GM18505 (cell line): ENCODE measurements at regions not wholly inside any gene's neighbourhood (a gene's known extent, or its start where the extent isn't known, plus 50 kb on each side); places are given as distances from the start of the nearest gene placed in this dataset.

ENCODE experiments used
- ATAC-seq: cut with Tn5 transposase; IDR thresholded peaks from one replicate; pipeline ENCODE4 v1.9.1; 2021; ENCODE audit not compliant: unreplicated experiment
- POLR2A ChIP-seq: IDR thresholded peaks from 4 replicates; pipeline ENCODE4 v1.6.1; 2011; ENCODE audit warnings: borderline replicate concordance; ENCODE audit not compliant: insufficient read depth, insufficient read length; ENCODE audit errors: extremely low read depth

DNA sequence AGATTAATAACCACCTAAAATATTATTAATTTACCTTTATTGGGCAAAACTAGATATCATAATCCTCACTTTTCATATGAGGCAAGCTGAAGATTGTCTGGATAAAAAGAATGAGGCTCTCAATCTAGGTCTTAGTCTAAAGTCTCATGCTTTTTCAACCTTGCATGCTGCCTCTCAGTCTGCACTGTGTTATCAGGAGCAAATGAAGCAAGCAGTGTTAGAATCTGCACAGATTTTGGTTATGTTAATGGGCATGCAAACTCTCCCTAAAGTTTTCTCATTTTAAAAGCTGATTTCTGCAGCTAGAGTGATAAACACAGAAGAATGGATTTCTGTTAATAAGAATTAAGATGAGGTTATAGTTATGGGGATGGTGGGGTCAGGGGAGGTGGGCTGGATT lies 350.7 kb upstream of the C11orf87 start:
- ATAC-seq, result no peak
- no peak for TF ChIP-seq POLR2A

DNA sequence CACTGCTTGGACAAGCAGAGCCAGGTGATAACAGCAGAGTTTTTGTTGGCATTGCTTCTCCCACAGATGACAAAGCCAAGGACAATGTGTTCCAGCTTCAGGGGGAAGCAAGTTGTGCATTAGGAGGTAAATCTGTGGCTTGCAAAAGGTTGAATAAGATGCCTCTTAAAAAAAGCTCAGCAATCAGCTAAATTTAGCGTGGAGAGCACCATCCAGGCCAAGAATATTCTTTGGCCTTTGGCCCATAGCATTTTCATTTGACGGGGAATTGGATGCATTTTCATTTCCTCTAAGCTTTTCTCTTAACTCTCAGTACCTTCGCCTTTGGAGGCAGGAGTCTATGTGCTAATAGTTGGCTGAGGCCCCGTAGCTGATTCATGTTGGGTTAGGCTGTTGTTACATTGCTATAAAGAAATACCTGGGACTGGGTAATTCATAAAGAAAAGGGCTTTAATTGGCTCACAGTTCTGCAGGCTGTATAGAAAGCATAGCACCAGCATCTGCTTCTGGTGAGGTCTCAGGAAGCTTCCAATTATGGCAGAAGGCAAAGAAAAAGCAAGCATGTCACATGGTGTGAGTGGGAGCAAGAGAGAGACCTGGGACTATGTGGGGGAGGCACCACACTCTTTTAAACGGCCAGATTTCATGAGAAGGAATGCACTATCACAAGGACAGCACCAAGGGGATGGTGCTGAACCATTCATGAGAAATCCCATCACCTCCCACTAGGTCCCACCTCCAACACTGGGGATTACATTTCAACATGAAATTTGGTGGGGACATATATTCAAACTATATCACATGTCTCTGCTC lies 350.1 kb upstream of the C11orf87 start:
- TF ChIP-seq POLR2A, result no peak
- no peak for ATAC-seq

DNA sequence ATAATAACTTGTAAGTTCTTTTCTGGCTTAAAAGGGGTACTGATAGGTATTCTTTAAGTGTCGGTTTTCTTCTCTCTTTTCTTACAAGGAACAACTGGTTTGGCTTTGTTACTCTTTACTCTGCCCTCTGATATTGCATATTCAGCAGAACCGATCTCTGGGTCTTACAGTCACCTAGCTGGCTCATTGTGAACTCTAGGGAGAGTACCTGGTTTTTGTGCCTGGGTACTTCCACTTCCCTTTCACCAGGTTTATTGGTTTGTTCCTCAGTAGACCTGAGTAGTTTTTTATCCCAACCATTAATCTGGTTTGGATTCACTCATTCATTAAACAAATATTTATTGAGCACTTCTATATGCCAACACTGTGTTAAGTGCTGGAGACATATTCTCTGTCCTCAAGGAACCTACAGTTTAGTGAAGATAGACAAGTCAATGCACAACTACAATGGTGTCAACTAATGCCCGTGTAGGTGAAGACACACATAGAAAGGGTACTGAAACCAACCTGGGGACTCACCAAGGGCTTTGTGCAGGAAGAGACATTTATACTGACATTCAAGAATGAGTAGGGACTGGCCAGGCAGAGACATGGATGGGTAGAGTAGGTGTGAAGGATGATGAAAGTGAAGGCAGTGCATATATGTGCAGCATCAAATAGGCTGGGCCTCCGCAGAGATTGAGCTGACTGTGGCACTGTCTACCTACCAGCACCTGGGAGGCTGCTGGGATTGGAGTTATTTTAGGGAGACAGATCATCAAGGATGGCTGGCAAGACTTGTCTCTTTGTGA lies 348.8 kb upstream of the C11orf87 start:
- no peak for ATAC-seq

DNA sequence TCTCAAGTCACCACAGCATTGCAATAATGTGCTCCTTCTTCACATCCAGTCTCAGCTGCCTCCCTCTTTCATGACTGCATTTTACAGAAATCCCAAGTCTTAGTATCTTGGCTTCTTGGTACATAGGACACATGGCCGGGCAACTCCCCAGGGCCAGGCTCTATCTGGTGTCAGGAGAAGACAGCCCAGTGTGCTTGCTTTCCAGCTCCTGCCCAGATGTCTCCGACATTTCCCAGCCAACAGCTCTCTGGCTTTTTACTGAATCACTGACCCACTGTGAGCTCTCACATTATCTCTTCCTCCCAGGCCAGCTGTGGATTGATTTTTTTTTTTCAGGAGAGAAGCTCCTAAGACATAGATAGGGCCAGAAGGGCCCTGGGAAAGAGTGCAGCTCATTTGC lies 346.0 kb upstream of the C11orf87 start:
- TF ChIP-seq POLR2A, result no peak
- ATAC-seq, result no peak

More for the DNA sequence above, 348.8 kb upstream of the C11orf87 start:
- no peak for TF ChIP-seq POLR2A

DNA sequence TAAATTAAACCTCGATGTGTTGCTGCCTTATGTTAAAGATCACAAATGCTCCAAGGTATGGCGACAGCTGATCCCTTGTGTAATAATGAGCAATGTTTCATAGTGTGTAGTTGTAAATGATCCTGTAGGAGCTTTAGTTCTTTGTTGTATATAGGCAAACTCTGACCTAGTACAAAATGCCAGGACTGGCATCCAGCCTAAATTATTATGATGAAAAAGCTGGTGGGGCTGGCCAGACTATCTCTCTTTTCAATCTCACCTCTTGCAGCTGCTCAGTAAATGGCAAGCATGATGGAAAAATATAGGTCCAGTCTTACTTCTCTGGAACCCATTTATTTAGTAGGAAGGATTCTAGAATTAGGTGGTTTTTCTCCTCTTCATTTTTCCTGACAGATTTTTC lies 345.1 kb upstream of the C11orf87 start:
- TF ChIP-seq POLR2A, result no peak
- ATAC-seq, result no peak

DNA sequence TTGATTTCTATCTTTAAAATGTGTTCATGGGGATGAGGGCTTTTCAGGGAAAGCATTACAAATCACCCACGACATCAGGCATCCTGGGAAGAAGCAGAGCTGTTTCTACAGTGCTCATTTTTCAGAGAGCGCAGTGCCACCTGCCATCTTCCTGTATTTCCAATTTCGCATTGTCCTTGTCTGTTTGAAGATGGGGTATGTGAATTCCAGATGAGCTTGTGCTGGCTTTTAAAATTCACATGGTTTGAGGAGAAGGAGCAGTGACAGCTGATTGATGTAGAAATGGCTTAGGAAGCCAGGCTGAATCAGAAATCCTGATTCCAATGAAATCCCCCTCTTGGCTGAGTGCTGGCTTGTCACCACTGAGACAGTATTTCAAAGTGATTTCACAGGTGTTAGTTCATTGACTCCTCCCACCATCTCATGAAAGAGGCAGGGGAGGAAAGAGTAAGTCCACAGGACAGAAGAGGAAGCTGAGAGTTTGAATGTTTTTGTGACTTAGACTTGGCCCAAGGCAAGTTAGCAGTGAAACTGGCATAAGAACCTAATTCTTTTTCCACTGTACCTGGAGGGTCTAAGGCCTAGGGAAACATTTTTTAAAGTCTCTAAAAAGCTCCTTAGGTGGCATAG lies 344.6 kb upstream of the C11orf87 start:
- ATAC-seq, result no peak
- no peak for TF ChIP-seq POLR2A

DNA sequence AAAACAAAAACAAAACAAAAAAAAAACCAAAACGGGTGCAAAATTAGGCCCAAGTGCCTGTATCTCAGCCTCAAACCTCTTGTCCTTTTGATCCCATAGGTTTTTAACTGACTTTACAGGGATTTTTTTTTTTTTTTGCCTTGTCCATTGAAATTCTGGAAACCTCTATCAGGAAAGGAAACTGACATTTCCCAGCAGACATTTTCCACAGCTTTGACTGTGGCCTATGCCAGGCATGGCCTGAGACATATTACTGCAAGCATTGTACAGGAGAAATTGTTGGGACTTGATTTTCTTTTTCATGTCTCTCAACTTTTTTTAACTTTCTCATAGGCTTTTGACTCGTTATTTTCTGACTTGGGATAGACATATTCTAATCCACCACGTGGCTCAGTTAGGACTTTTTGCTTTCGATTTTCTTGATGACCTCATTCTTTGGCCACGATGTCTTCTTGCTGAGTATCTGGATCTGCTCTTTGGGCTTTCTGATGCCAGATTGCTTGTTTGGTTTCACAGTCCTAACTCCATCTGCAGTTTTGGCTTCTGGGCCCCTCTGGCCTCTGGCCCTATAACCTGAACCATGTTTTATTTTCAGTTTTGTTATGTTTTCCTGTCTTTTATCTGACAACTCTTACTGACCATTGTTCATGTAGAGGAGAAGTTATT lies 336.1 kb upstream of the C11orf87 start:
- TF ChIP-seq POLR2A, result no peak
- ATAC-seq, result no peak

DNA sequence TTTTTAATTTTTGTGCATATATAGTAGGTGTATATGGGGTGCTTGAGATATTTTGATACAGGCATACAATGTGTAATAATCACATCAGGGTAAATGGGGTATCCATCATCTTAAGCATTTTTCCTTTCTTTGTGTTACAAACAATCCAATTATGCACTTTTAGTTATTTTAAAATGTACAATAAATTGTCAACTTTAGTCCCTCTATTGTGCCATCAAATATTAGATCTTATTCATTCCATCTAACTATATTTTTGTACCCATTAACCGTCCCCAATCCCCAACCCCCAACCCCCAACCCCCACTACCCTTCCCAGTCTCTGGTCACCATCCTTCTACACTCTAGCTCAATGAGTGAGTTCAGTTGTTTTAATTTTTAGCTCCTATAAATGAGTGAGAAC lies 335.1 kb upstream of the C11orf87 start:
- ATAC-seq, result no peak
- TF ChIP-seq POLR2A, result no peak

DNA sequence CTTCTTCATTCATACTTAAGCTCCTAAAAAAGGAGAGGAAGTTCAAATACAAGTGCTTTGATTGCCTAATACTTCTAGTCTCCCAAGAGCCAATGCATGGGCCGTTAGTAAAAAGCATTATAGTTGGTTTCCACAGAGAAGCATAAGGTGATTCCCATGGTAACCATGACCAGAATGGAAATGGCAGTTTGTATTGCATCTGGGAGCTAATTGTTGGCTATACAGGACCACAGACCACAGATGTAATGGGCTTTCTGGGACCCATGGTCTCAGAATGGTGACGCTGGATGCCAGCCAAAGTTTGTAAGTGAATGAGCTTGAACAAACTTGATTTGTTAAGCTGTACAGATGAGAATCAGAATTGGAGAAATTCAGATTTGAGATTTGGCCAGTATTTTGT lies 333.9 kb upstream of the C11orf87 start:
- ATAC-seq, result no peak
- no peak for TF ChIP-seq POLR2A

DNA sequence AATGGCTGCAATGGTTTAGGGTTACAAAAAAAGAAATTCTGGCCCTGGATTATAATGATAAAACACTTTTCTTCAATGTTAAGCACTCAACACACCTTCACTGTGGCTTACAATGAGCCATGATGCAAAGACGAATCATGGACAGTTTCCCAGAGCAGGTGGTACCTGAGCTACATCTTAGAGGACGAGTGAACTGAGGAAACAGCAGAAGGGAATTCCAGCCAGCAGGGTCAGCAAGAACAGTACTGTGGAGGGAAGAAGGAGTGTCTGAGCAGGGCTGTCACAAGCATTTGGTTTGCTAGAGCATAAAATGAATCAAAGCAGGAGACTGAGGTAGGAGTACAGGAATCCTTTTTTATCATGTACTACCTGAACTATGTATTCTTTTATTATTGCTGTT lies 332.8 kb upstream of the C11orf87 start:
- no peak for ATAC-seq
- no peak for TF ChIP-seq POLR2A

DNA sequence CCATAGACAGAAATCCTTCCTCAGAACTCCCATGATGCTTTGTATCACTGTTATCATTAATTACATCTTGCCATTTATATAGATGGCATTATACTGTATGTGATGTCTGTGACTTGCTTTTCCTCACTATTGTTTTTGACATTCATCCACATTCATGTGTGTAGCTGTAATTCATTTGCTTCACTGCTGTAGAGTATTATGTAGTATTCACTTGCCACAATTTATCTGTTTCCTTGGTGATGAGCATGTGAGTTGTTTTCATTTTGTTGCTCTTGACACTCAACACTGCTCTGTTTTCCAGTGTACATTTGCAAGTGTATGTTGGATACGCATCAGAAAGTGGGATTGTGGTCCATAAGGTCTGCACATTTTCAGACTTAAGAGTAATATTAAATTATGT lies 328.6 kb upstream of the C11orf87 start:
- no peak for TF ChIP-seq POLR2A
- ATAC-seq, result no peak

DNA sequence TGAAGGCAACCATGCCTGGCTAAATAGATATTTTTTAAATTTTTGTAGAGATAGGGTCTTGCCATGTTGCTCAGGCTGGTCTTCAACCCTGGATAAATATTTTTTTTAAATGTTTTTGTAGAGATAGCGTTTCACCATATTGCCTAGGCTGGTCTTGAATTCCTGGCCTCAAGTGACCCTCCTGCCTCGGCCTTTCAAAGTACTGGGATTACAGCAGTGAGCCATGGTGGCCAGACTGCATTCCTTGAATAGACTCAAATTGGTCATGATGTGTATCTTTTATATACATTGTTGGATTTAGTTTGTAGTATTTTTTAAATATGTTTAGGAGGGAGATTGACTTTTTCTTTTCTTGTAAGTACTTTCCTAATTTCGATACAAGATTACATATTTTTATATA lies 325.7 kb upstream of the C11orf87 start:
- no peak for ATAC-seq

More for the DNA sequence above, 325.7 kb upstream of the C11orf87 start:
- no peak for TF ChIP-seq POLR2A
